A549 (cell line): ENCODE measurements at regions not wholly inside any gene's neighbourhood (a gene's known extent, or its start where the extent isn't known, plus 50 kb on each side); places are given as distances from the start of the nearest gene placed in this dataset.

Experiments
- ATAC-seq, 2 experiments: fragments of 200-7000 bp in 1 of 2; fragments of >200 bp in 1 of 2; cut with Nextera tagmentation in 1 of 2; cut with Tn5 transposase in 1 of 2; 3 replicates each; pipeline versions ENCODE4 v1.8.0 to v1.9.1; 2018 to 2020; ENCODE audit warnings: mild to moderate bottlenecking in 1 of 2, moderate library complexity in 1 of 2
- CTCF ChIA-PET: fragments of 300-600 bp; sonication (Branson Sonifier 250); formaldehyde crosslinking; extraction: SDS; loops from one replicate; lab custom pipeline; 2021; ENCODE audit warnings: antibody characterized with exemption, inconsistent platforms; lab: Yijun Ruan, JAX
- POLR2A ChIA-PET: fragments of 350-600 bp; formaldehyde crosslinking; extraction: SDS; loops from one replicate; lab custom pipeline; 2021; ENCODE audit warnings: antibody characterized with exemption, inconsistent platforms; lab: Yijun Ruan, JAX
- DNase-seq, 2 experiments: peaks; one replicate each; pipeline versions ENCODE4 v3.0.0 to v3.0.0-alpha.2; 2011 to 2016; ENCODE audit warnings: low read depth in 1 of 2, low spot score in 1 of 2
- FAIRE-seq: peaks from 2 replicates; lab custom pipeline; 2011; peaks lifted over from hg19 to GRCh38; lab: Jason Lieb, UNC
- H3K27ac ChIP-seq, 2 experiments: fragments of >200 bp; sonication (Bioruptor Twin); formaldehyde crosslinking; 3 replicates each; pipeline ENCODE4 v1.5.1; 2016 to 2017
- H3K4me1 ChIP-seq: fragments of >200 bp; sonication (Bioruptor Twin); formaldehyde crosslinking; 3 replicates; pipeline ENCODE4 v1.6.1; 2016
- H3K4me2 ChIP-seq: fragments of >200 bp; sonication (Bioruptor Twin); formaldehyde crosslinking; 3 replicates; pipeline ENCODE4 v1.6.1; 2016
- H3K4me3 ChIP-seq: fragments of >200 bp; sonication (Bioruptor Twin); formaldehyde crosslinking; 3 replicates; pipeline ENCODE4 v1.5.1; 2016
- H3K9me3 ChIP-seq: fragments of >200 bp; sonication (Bioruptor Twin); formaldehyde crosslinking; 3 replicates; pipeline ENCODE4 v1.6.1; 2016
- BHLHE40 ChIP-seq: IDR thresholded peaks from 2 replicates; pipeline ENCODE4 v1.6.1; 2012; ENCODE audit warnings: low read depth, low read length, inconsistent platforms
- CBX8 ChIP-seq: fragments of 200-600 bp; sonication (generic); IDR thresholded peaks from 2 replicates; pipeline ENCODE4 v1.6.1; 2016
- EHMT2 ChIP-seq: fragments of 200-600 bp; sonication (generic); IDR thresholded peaks from 2 replicates; pipeline ENCODE4 v1.6.1; 2016; ENCODE audit warnings: antibody characterized with exemption, low read depth, mild to moderate bottlenecking, moderate library complexity
- ESRRA ChIP-seq: fragments of 150-350 bp; IDR thresholded peaks from 2 replicates; pipeline ENCODE4 v1.6.1; 2014; ENCODE audit warnings: mild to moderate bottlenecking, low read length, borderline replicate concordance
- FOSL2 ChIP-seq, 2 experiments: fragments of 450-650 bp in 1 of 2; fragments of >200 bp in 1 of 2; sonication (Bioruptor Twin) in 1 of 2; formaldehyde crosslinking; IDR thresholded peaks; 2 replicates each; pipeline versions ENCODE4 v1.5.0 to v1.6.1; 2016 to 2020; ENCODE audit warnings: mild to moderate bottlenecking in 1 of 2, moderate library complexity in 1 of 2
- FOXS1 ChIP-seq: fragments of 250-450 bp; sonication (Bioruptor Pico); IDR thresholded peaks from 2 replicates; pipeline ENCODE4 v1.5.0; 2020; ENCODE audit warnings: mild to moderate bottlenecking, moderate library complexity
- HDAC2 ChIP-seq: fragments of 200-600 bp; sonication (generic); IDR thresholded peaks from 2 replicates; pipeline ENCODE4 v1.6.1; 2016
- HOXB13 ChIP-seq: fragments of 250-450 bp; sonication (Bioruptor Pico); IDR thresholded peaks from 2 replicates; pipeline ENCODE4 v1.5.0; 2020; ENCODE audit warnings: low read depth, mild to moderate bottlenecking, moderate library complexity
- HOXB5 ChIP-seq: fragments of 250-450 bp; sonication (Bioruptor Pico); IDR thresholded peaks from 2 replicates; pipeline ENCODE4 v1.5.0; 2020; ENCODE audit warnings: mild to moderate bottlenecking, moderate library complexity
- JUNB ChIP-seq: fragments of >200 bp; sonication (Bioruptor Twin); formaldehyde crosslinking; IDR thresholded peaks from 2 replicates; pipeline ENCODE4 v1.6.1; 2016
- KDM5A ChIP-seq: fragments of 200-600 bp; sonication (generic); IDR thresholded peaks from 2 replicates; pipeline ENCODE4 v1.6.1; 2016; ENCODE audit warnings: antibody characterized with exemption, mild to moderate bottlenecking
- MAFK ChIP-seq: fragments of 450-650 bp; IDR thresholded peaks from 2 replicates; pipeline ENCODE4 v1.6.1; 2014; ENCODE audit not compliant: partially characterized antibody
- MYC ChIP-seq: IDR thresholded peaks from 2 replicates; pipeline ENCODE4 v1.6.1; 2012; ENCODE audit warnings: mild to moderate bottlenecking, inconsistent platforms, low read length, improper control_type of control experiment, borderline replicate concordance
- NR3C1 ChIP-seq: fragments of >200 bp; sonication (Bioruptor Twin); formaldehyde crosslinking; IDR thresholded peaks from 3 replicates; pipeline ENCODE4 v1.6.1; 2017
- POLR2AphosphoS2 ChIP-seq: conservative IDR thresholded peaks from 2 replicates; pipeline ENCODE4 v1.6.1; 2012; ENCODE audit warnings: low read length, improper control_type of control experiment, inconsistent platforms
- RAD21 ChIP-seq, 2 experiments: fragments of >200 bp in 1 of 2; sonication (Bioruptor Twin) in 1 of 2; formaldehyde crosslinking in 1 of 2; IDR thresholded peaks in 1 of 2; conservative IDR thresholded peaks in 1 of 2; 2 replicates in 1 of 2; 3 replicates in 1 of 2; pipeline ENCODE4 v1.6.1; 2012 to 2018; ENCODE audit warnings: inconsistent platforms in 1 of 2
- RCOR1 ChIP-seq: fragments of 150-350 bp; IDR thresholded peaks from 2 replicates; pipeline ENCODE4 v1.6.1; 2014; ENCODE audit warnings: antibody characterized with exemption, low read length, low read depth
- SREBF2 ChIP-seq: fragments of 450-650 bp; IDR thresholded peaks from 2 replicates; pipeline ENCODE4 v1.6.1; 2014; ENCODE audit warnings: mild to moderate bottlenecking, moderate library complexity
- TP53 ChIP-seq: fragments of 250-450 bp; sonication (Bioruptor Pico); IDR thresholded peaks from 2 replicates; pipeline ENCODE4 v1.5.0; 2021; ENCODE audit warnings: mild to moderate bottlenecking, moderate library complexity
- ZC3H11A ChIP-seq: fragments of 450-650 bp; IDR thresholded peaks from 2 replicates; pipeline ENCODE4 v1.6.1; 2014; ENCODE audit warnings: antibody characterized with exemption, mild to moderate bottlenecking
- ZFP36 ChIP-seq: fragments of 450-650 bp; IDR thresholded peaks from 2 replicates; pipeline ENCODE4 v1.6.1; 2014; ENCODE audit warnings: borderline replicate concordance; ENCODE audit not compliant: partially characterized antibody
- ZSCAN20 ChIP-seq: fragments of 250-450 bp; sonication (Bioruptor Pico); IDR thresholded peaks from 2 replicates; pipeline ENCODE4 v1.8.0; 2022; ENCODE audit warnings: mild to moderate bottlenecking, moderate library complexity
- WGBS: methylation state at CpG from one replicate; pipeline ENCODE4 v1.1.6; 2017; ENCODE audit errors: missing lambda C conversion rate; 5-methylcytosine and 5-hydroxymethylcytosine counted together
- TF ChIP-seq, protein P1 (sequence below): fragments of 150-350 bp; IDR thresholded peaks from 2 replicates; pipeline ENCODE4 v1.6.1; 2014; ENCODE audit warnings: low read depth, mild to moderate bottlenecking, low read length
- TF ChIP-seq, protein P2 (sequence below): fragments of >200 bp; sonication (Bioruptor Twin); formaldehyde crosslinking; IDR thresholded peaks from 3 replicates; pipeline ENCODE4 v1.5.1; 2016
- TF ChIP-seq, protein P3 (sequence below): fragments of >200 bp; sonication (Bioruptor Twin); formaldehyde crosslinking; IDR thresholded peaks from 3 replicates; pipeline ENCODE4 v1.6.1; 2016
- TF ChIP-seq, protein P4 (sequence below): IDR thresholded peaks from 2 replicates; pipeline ENCODE4 v1.6.1; 2012
- TF ChIP-seq, protein P5 (sequence below): fragments of 250-450 bp; sonication (Bioruptor Pico); IDR thresholded peaks from 2 replicates; pipeline ENCODE4 v1.5.0; 2020; ENCODE audit warnings: low read depth, mild to moderate bottlenecking, moderate library complexity
- TF ChIP-seq, protein P6 (sequence below): IDR thresholded peaks from 2 replicates; pipeline ENCODE4 v1.6.1; 2012; ENCODE audit warnings: low read depth, borderline replicate concordance

DNA sequence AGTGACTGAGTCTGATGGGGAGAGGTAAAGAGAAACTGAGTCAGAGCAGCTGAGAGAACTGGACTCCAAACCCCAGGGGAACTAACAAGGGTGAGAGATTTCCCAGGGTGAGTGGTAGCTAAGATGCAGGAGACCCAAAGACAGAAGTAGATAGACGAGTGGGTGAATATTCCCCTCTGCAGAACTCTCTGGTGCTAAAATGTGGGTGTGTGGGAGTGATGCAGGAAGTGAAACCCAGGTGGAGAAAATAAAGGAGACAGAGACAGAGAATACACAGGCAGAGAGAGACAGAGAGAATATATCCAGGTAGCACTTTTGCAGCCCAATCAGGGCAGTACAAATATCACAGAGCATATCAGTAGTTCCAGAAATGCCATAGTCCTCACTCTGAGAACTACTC lies 212.5 kb upstream of the ZIC3 start:
- DNase-seq (no peak), FAIRE-seq (no peak), ATAC-seq (no peak)
- ChIA-PET CTCF (no interaction called here), POLR2A (no interaction called here)
- H3K4me1 ChIP-seq: no peaks in the 10 kb centered on the region
- no peaks in the 10 kb centered on the region for H3K9me3 ChIP-seq
- no peak overlapping the region for H3K27ac ChIP-seq
- 0% methylated on average over 1 of the region's 1 CpG for WGBS
- TF ChIP-seq, protein P1, sequence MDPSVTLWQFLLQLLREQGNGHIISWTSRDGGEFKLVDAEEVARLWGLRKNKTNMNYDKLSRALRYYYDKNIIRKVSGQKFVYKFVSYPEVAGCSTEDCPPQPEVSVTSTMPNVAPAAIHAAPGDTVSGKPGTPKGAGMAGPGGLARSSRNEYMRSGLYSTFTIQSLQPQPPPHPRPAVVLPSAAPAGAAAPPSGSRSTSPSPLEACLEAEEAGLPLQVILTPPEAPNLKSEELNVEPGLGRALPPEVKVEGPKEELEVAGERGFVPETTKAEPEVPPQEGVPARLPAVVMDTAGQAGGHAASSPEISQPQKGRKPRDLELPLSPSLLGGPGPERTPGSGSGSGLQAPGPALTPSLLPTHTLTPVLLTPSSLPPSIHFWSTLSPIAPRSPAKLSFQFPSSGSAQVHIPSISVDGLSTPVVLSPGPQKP: no peak
- TF ChIP-seq, protein P2, sequence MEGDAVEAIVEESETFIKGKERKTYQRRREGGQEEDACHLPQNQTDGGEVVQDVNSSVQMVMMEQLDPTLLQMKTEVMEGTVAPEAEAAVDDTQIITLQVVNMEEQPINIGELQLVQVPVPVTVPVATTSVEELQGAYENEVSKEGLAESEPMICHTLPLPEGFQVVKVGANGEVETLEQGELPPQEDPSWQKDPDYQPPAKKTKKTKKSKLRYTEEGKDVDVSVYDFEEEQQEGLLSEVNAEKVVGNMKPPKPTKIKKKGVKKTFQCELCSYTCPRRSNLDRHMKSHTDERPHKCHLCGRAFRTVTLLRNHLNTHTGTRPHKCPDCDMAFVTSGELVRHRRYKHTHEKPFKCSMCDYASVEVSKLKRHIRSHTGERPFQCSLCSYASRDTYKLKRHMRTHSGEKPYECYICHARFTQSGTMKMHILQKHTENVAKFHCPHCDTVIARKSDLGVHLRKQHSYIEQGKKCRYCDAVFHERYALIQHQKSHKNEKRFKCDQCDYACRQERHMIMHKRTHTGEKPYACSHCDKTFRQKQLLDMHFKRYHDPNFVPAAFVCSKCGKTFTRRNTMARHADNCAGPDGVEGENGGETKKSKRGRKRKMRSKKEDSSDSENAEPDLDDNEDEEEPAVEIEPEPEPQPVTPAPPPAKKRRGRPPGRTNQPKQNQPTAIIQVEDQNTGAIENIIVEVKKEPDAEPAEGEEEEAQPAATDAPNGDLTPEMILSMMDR: no peak
- TF ChIP-seq TP53 (CRISPR knock-in tag) (no peak), RCOR1 (no peak), FOSL2 (IDR thresholded peaks at IDR 0.05) (no peak), FOSL2 (CRISPR knock-in tag; IDR thresholded peaks at IDR 0.05) (no peak), KDM5A (no peak), HOXB13 (no peak), HDAC2 (no peak), EHMT2 (no peak), FOXS1 (CRISPR knock-in tag) (no peak), CBX8 (no peak)
- TF ChIP-seq, protein P3, sequence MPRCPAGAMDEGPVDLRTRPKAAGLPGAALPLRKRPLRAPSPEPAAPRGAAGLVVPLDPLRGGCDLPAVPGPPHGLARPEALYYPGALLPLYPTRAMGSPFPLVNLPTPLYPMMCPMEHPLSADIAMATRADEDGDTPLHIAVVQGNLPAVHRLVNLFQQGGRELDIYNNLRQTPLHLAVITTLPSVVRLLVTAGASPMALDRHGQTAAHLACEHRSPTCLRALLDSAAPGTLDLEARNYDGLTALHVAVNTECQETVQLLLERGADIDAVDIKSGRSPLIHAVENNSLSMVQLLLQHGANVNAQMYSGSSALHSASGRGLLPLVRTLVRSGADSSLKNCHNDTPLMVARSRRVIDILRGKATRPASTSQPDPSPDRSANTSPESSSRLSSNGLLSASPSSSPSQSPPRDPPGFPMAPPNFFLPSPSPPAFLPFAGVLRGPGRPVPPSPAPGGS: no peak
- TF ChIP-seq, protein P4, sequence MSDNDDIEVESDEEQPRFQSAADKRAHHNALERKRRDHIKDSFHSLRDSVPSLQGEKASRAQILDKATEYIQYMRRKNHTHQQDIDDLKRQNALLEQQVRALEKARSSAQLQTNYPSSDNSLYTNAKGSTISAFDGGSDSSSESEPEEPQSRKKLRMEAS: no peak
- no peak overlapping the region for H3K4me3 ChIP-seq
- no peak overlapping the region for H3K4me2 ChIP-seq

DNA sequence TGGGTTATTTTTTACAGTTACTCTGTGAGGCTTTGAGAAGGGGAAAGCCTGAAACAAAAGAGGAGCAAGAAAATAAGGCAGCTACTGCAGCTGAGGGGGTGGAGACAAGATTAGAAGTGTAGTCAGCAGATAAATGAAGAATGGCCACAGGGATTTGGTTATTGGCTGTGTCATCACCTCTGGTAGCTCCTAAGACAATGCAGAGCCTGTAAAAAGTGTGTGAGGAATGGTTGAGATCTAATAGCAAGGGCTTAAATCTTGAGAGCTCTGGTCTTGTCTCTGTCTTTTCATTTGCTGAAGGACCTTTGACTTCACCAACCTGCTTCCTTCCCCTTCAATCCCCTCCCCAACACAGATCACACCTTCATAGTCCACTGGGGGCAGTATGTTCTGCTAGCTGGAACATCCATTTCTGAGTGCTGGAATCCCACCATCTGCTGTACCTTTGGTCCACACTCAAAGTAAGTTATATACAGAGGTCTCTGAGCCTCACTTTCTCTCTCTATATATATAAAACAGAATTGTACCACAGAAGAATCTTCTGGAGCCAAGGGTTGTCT lies 213.7 kb upstream of the ZIC3 start:
- no peak for ATAC-seq
- TF ChIP-seq SREBF2 (no peak), ESRRA (no peak), KDM5A (no peak), MAFK (no peak), ZFP36 (no peak), JUNB (no peak), ZSCAN20 (CRISPR knock-in tag) (no peak), NR3C1 (no peak), HOXB5 (no peak), ZC3H11A (no peak), RCOR1 (no peak), BHLHE40 (no peak), RAD21 (conservative IDR thresholded peaks at IDR 0.05 in 1 of 2, IDR thresholded peaks at IDR 0.05 in 1 of 2) (no peak), POLR2AphosphoS2 (no peak), MYC (no peak)
- TF ChIP-seq, protein P5, sequence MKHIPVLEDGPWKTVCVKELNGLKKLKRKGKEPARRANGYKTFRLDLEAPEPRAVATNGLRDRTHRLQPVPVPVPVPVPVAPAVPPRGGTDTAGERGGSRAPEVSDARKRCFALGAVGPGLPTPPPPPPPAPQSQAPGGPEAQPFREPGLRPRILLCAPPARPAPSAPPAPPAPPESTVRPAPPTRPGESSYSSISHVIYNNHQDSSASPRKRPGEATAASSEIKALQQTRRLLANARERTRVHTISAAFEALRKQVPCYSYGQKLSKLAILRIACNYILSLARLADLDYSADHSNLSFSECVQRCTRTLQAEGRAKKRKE (CRISPR knock-in tag): no peak
- TF ChIP-seq, protein P6, sequence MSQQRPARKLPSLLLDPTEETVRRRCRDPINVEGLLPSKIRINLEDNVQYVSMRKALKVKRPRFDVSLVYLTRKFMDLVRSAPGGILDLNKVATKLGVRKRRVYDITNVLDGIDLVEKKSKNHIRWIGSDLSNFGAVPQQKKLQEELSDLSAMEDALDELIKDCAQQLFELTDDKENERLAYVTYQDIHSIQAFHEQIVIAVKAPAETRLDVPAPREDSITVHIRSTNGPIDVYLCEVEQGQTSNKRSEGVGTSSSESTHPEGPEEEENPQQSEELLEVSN: no peak

More for the DNA sequence above, 213.7 kb upstream of the ZIC3 start:
- ChIA-PET CTCF (no interaction called here), POLR2A (no interaction called here)
- peak in 1 of 2 experiments; percentile 0 for DNase-seq
- Histone ChIP-seq H3K9me3 (no peaks in the 10 kb centered on the region), H3K27ac (no peak overlapping the region), H3K4me1 (no peaks in the 10 kb centered on the region), H3K4me2 (no peak overlapping the region), H3K4me3 (no peak overlapping the region)
- no peak for FAIRE-seq
